Non-pigmented ciliary epithelial cell (primary cell): ENCODE measurements at regions not wholly inside any gene's neighbourhood (a gene's known extent, or its start where the extent isn't known, plus 50 kb on each side); places are given as distances from the start of the nearest gene placed in this dataset.

Source experiments
- DNase-seq: peaks from one replicate; pipeline ENCODE4 v3.0.0-alpha.2; 2010; ENCODE audit warnings: low read depth

DNA sequence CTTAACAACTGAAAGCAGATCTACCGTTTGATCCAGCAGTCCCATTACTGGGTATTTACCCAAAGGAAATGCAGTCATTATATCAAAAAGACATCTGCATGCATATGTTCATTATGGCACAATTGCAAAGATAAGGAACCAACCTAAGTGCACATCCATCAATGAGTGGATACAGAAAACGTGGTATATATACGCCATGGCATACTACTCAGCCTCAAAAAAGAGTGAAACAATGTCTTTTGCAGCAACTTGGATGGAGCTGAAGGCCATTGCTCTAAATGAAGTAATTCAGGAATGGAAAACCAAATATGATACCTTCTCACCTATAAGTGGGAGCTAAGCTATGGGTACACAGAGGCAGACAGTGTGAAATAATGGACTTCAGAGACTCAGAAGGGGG, 169.3 kb downstream of the ZBTB18 start:
- DNase-seq, result no peak

DNA sequence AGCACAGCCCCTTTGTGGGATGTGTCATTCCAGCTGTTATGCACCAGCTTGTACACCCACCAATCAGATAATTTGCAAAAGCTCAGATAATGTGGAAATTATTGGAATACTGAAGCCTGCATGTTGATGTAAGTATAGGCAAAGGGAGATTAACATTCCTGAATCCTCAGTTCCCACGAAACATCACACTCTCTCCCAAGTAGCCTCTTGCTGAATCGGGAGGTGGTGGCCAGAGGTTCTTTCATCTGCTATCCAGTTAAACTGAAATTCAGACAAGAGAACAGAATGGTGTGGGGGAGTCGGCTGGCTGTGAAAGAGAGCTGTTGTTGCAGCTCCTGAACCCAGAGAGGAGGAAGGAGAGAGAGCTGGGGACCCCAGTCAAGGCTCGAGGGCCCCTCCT, 170.9 kb downstream of the ZBTB18 start:
- no peak for DNase-seq

DNA sequence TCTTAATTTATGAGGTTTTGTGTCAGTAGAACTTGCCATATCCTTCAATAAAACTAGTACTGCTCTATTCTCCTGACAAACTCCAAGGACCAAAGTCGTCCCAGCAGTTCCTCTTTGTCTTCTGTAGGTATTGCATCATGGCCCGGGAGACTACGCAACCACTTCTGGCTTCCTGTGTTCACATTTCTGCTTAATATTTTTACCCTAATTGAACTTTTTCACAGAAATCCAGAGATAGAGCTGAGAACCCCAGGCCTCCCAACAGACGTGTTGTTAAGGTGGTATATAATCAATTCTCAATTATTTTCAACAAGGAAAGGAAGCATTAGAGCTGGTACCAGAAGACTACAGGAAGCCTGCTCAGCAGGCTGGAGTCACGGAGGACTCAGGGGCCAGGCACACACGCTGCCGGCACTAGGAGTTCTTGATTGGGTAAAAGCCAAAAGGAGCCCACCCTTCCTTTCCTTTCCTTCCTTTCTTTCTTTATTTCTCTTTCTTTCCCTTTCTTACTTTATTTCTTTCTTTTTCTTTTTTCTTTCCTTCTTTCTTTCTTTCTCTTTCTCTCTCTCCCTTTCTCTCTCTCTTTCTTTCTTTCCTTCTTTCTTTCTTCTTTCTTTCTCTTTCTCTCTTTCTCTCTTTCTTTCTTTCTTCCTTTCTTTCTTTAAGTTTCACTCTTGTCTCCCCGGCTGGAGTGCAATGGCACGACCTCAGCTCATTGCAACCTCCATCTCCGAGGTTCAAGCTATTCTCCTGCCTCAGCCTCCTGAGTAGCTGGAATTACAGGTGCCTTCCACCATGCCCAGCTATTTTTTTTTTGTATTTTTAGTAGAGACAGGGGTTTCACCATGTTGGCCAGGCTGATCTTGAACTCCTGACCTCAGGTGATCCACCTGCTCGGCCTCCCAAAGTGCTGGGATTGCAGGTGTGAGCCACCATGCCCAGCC, 173.7 kb downstream of the ZBTB18 start:
- no peak for DNase-seq

DNA sequence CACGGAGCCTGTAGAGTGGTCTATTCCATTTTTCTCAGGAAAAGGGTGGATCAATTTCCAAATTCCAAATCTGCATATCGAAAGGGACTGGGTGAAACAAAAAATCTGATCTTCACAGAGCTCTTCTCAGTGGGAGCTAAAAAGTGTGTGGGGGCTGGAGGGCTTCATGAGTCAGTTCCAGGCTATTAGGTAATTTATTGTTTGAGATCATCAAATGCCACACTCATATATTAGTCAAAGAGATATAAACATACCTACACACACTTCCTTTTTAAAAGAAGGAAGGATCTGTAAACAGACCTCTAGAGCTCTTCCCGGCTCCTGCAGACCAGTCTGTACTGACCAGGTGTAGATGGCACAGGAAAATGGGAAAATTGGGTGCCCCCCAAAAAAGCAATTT, 175.4 kb downstream of the ZBTB18 start:
- DNase-seq, result no peak

DNA sequence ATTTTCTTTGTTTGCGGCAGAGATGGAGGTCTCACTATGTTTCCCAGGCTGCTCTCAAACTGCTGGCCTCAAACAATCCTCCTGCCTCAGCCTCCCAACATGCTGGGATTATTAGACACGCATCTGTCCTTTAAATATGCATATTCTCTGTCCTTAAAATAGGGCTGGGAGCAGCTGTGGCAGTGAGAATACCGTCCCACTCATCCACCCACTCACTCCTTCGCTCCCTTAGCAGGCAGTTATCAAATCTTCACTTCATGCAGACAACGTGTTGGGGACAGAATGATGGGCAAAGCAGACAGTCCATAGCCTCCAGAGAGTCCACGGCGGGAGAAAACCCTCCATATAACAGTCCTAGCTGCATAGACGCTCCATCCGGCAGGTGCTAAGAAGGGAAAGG, 179.4 kb downstream of the ZBTB18 start:
- DNase-seq, result no peak

DNA sequence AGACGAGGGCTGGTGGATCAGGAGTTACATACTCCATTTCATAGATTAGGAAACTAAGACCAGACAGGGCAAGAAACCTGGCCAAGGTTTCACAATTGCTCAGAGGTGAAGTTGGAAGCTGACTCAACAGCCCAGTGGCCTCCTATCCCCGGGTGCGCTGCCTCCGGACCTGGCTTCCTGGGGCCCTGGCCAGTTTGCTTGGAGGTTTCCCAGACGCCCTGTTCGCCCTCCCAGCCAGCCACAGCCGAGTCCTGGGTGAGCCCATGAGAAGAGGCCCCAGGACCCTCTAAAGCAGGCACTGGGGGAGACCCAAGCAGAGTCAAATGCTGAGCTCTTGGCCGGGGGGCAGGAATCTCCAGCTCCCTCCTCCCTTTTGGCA, 180.1 kb downstream of the ZBTB18 start:
- no peak for DNase-seq

DNA sequence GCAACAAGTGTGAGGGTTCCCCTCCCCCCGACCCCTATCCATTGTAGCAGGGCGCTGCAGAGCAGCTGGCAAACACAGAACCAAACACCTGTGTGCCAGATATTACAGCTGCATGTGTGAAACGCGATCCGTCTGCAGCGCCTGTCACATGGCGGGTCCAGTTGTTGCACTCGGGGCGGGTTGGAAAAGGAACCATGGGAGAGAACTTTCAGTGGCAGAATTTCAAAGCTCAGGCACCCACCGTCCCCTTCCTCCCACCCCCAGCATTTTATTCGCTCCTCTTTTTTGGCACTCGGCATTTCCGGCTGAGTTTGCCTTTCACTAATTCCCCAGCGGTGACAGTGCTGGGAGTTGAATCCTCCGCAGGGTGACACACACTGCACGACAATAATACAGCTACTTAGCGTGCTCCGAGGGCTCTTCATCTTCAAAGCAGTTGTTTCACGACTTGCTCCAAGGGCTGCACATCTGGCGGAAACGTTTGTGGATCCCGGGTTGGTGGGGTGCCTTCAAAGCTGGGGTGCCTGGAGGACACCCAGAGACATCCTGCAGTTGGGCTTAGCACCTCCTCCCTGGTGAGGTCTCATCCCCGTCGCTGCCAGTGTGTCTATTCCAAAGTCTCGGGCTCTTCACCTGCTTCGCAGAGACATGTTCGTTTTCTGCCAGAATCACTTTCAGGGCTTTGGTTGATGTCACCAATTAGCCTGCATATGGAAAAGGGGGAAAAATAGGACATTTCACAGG, 180.7 kb downstream of the ZBTB18 start:
- DNase-seq, result no peak

DNA sequence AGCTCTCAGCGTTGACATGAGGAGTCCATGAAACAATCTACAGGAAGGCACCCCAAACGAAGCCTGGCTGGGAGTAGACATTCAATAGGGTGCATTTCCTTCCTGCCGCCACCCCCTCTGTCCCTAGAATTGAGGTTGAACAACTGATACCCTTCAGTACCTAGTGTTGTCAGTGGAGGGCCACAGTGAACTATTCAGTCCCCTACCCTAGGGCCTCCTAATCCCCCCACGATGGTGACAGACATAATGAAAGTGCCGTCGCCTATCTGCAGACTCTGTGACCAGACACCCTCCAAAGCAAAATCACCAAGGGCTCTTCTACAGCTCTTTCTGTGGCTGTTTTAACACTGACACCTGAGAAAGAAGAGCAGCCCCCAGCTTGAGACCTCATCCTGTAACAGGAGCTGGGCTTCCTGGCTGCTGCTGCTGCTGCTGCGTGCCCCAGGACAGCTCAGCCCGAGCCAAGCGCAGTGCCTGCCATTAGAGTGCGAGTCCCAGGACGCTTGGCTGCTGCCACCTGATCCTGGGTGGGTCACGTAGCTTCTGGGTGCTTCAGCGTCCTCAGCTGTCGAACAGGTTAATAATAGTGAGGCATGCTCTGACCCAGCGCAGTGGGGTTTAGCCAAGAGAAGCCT, 183.0 kb downstream of the ZBTB18 start:
- no peak for DNase-seq

DNA sequence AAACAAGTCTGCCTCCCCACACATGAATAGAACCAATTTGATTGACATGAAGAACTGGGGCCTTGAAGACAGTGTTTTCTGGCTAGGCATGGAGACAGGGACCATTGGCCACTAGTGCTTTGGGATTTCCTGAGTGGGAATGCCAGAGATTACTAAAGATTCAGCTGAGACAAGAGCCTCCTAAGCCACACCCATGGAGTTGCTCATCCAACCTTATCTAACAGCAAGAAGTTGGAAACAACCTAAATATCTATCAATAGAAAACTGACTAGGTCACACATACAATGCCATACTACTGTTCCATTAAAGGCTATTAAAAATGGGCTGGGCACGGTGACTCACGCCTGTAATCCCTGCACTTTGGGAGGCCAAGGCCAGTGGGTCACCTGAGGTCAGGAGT, 184.1 kb downstream of the ZBTB18 start:
- DNase-seq, result no peak

DNA sequence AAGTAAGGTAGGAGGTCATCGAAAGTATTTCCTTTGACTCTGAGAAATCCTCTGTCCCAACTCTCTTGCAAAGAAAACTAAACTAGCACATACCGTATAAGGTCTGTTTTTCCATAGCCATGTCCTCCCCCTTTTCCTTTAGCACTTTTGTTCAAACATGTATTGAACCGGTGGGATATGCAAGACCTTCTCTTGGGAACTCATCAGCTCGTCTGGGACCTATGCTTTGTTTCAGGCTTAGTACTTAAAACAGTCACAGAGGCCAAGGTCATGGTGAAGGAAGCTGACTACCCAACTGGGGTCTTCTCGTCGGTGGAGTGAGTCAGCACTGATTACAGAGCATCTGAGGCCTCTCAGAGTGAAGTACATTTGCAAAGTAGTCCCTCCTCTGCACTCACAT, 185.0 kb downstream of the ZBTB18 start:
- DNase-seq, result no peak

DNA sequence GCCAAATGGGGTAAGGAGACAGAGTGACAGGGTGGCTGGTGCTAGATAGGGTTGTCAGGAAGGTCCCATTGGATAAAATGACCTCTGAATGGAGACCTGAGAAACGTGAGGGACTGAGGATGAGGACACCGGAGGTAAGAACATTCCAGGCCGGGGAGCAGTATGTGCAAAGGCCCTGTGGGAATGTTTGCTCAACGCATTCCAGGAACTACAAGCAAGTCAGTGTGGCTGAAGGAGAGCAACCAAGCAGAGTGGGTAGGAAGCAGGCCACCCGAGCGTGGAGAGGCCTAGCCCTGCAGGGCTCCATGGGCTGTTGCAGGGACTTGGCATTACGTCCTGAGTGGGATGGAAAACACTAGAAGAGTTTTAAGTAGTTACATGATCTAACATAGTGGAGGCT, 185.6 kb downstream of the ZBTB18 start:
- DNase-seq, result no peak

DNA sequence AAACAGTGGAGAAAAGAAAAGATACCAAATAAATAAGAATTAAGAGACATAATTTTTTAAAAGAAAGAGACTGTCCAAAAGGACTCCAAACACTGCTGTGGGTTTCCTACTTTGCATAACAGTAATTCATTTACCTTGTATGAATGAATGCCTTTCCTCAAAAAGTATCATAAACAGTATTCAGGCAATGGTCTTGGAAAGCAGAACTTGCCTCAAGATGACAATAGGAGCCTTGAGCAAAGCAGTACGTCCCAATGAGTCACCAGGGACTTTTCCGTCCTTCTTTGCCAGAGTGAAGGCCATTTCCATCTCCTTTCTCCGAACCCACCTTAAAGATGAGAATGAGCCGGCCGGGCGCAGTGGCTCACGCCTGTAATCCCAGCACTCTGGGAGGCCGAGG, 186.4 kb downstream of the ZBTB18 start:
- DNase-seq, result no peak

DNA sequence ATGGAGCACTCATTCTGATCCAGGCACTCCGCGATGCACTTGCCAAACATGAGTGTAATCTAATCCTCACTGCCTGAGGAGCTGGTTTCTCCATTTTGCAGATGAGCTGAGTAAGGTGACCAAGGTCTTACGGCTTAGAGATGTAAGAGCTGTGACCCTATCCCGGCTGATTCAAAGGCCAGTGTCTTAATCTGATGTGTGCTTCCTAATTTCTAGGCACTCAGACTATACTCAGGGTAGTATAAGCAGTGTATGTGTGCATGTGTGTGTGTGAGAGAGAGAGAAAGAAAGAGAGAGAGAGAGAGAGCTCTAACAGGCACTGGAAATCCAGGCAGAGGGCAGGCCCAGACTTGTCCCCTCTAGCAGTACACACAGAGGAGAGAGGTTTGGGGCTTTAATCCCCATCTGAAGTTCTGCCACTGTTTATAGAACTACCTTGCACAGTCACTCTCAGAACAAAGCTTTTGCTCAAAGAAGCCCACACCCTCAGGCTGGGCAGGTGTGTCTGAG, 188.2 kb downstream of the ZBTB18 start:
- DNase-seq, result no peak

DNA sequence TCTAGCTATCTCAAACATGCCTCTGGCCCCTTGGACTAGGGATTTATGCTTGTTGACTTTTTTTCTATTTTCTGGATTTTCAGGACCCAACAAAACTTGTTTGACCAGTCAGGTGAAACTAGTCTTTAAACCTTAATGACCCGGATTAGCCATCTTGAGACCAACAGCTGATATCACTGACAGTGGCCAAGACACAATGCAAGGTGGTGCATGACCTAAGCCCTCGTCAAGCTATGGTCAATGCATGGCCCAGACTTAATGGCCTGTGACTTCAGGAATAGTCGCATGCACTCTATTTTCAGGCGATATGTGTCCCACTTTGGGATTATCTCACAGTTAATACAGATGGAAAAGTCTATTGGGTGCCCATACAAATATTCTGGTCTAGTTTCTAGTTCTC, 190.4 kb downstream of the ZBTB18 start:
- DNase-seq, result no peak

DNA sequence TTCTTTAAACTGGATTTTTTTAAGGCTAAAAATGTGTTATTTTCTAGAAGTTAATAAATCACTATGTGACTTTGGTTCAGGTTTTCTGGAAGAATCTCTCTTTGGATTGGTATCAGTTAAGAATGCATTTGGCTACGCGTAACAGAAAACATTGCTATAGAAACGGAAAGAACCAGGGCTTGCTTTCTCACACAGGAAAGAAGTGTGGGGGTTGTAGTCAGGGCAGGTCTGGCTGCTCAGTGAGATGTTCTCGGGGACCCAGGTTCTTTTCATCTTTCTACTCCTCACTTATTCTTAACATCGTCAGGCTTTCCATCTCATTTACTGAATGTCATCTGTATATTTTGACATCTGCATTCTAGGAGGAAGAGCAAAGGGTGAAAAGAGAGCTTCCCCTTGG, 191.4 kb downstream of the ZBTB18 start:
- no peak for DNase-seq

DNA sequence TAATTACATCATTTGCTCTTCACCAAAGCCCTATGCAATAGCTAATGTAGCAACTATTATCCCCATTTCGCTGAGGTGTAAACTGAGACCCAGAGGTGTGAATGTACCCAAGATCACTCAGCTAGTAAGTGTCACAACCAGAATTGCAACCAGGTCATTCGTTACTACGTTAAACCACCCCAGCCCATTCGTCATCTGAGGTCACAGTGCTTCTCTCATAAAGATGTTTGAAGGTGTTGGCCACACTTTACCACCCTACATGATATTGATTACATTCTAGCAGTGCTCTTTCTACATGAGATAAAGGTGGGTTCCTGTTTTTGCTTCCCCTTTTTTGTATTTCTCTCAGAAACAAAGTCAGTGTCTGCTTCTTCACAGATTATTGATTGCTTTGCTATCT, 195.3 kb downstream of the ZBTB18 start:
- no peak for DNase-seq

DNA sequence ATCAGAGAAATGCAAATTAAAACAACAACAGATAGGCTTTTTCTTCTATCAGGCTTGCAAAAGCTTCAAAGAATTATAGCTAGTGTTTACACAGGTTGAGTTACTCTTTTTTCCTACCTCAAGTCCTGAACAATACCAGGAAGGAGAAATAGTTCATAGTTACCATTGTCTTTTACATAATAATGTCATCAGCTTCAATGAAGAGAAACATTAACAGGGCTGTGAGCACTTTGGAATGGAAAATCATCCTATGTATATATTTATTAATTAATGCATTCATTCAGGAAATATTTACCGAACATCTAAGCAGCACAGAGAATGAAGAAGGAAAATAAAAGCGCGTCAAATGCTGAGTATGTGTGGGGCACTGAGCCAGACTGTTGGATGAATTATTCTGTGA, 197.3 kb downstream of the ZBTB18 start:
- no peak for DNase-seq

DNA sequence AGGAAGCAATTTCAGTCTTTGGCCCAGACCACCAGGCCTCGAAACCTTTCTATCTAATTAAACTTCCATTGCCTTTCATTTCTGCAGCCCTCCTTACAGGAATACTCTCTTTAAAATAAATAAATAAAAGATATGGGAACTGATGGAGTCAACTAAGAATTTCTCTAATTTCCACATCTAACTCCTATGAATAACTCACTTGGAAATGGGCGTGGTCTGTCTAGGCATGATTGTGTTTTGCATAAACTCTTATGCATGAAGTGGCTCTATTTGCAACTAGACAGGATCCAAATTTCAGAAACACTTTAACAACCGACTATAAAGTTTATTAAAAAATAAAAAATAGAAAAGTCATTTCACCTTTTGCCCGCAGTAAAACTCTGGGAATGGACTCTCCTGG, 199.5 kb downstream of the ADSS2 start:
- no peak for DNase-seq

DNA sequence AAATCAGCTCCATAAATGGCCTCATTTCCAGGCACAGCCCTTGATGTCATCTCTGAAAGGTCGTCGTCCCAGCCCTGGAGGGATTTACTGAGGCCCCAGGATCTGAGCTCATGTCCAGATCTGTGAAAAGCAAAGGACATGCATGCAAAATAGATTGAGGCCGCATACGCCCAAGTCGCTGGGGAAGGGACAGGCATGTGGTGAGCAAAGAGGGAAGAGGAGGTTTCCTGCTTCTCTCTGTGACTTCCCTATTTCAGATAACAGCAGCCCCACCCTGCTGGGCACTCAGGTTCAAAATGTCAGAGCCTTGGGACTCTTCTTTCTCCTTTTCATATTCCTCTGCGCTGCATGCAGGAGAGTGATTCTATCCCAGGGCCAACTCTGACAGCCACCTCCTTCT, 197.2 kb downstream of the ADSS2 start:
- no peak for DNase-seq

DNA sequence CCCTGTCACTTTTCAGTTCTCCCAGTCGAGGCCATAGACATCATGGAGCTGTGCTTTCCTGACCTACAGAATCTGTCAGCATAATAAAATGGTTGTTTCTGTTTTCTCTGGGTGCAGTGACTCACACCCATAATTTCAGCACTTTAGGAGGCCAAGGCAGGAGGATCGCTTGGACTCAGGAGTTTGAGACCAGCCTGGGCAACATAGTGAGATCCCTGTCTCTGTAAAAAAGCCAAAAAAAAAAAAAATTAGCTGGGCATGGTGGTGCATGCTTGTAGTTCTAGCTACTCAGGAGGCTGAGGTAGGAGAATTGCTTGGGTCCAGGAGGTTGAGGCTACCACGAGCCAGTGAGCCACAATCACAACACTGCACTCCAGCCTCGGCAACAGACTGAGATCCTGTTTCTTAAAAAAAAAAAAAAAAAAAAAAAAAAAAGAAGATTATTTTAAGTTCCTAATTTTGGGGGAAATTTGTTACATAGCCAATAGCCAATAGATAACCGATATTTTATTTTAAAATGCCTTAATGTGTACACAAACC, 196.2 kb downstream of the ADSS2 start:
- DNase-seq, result no peak

DNA sequence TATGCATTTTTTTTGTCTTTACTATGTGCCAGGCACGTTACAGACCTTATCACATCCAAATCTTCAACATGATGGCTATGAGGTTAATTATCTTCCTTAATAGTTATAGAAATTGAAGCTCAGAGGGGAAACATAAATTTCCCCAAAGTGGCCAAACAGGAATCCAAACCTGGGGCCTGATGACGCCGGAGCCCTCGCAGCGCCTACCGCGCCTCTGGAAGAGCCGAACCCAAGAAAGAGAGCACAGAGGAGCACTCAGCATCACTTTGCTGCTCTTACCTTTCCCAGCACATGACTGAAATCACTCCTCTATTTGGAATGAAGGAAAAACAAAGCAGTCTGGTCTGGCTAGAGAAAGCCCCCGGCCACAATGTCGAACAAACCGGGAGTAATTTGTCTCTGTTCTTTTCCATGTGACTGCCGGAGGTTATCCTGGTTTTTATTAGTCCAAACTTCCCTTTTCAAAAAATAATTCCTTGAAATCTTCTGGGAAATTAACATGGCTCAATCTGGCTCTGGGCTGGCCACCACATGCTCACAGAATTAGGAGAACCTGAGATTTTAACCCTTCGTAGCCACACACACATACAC, 195.5 kb downstream of the ADSS2 start:
- DNase-seq, result no peak

DNA sequence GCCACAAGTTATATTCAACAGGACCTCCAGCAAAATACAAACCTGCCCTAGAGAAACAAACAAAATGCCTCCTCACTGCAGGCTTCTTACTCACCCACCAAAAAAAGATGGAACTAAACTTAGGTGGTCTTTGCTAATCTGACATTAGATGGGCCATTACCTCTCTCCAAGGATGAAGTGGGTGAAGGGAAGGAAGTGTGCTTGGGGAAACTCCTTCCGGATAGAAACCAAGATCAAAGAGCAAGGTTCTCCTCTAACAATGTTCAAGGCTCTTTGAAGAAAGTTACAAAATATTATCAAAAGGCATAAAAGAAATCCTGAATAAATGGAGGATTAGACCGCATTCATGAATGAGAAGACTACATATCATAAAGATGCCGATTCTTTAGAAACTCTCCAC, 187.5 kb downstream of the ADSS2 start:
- no peak for DNase-seq
